HFFc6 (cell line): ENCODE measurements at regions not wholly inside any gene's neighbourhood (a gene's known extent, or its start where the extent isn't known, plus 50 kb on each side); places are given as distances from the start of the nearest gene placed in this dataset.
"Not testable (repeated sequence)": the region's sequence is repeated elsewhere in the genome, so short reads cannot be mapped to it uniquely, and the experiment has no call there.

ENCODE experiments used
- DNase-seq: peaks from one replicate; pipeline ENCODE4 v3.0.0-alpha.2; 2018
- H3K27ac Mint-ChIP-seq: 2 replicates; pipeline ENCODE4 v1.8.0; 2020; ENCODE audit warnings: mild to moderate bottlenecking, mixed read lengths
- H3K27me3 Mint-ChIP-seq: 2 replicates; pipeline ENCODE4 v1.8.0; 2021; ENCODE audit warnings: mild to moderate bottlenecking, moderate library complexity, mixed read lengths; ENCODE audit not compliant: insufficient read depth
- H3K36me3 Mint-ChIP-seq: 2 replicates; pipeline ENCODE4 v1.8.0; 2021; ENCODE audit warnings: low read depth, mixed read lengths
- H3K4me1 Mint-ChIP-seq: 2 replicates; pipeline ENCODE4 v1.8.0; 2020; ENCODE audit warnings: low read depth, mixed read lengths
- H3K4me3 Mint-ChIP-seq: 2 replicates; pipeline ENCODE4 v1.8.0; 2020; ENCODE audit warnings: mild to moderate bottlenecking, moderate library complexity, mixed read lengths
- H3K9me3 Mint-ChIP-seq: 2 replicates; pipeline ENCODE4 v1.8.0; 2020; ENCODE audit warnings: mild to moderate bottlenecking, mixed read lengths
- CTCF ChIP-seq: fragments of 200-600 bp; sonication (generic); IDR thresholded peaks from 2 replicates; pipeline ENCODE4 v1.5.0; 2021; ENCODE audit warnings: antibody characterized with exemption, mild to moderate bottlenecking

DNA sequence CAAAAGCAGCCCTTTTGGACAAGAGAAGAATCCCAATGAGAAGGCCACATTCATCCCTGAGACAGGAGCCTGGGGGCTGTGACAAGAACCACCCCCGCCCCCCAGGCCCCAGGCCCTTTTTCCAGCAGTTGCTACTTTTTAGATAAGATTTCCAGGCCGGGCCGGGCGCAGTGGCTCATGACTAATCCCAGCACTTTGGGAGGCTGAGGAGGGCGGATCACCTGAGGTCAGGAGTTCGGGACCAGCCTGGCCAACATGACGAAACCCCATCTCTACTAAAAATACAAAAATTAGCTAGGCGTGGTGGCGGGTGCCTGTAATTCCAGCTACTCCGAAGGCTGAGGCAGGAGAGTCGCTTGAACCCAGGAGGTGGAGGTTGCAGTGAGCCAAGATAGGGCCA, 179.4 kb downstream of the SPATA31A1 start:
- not testable (repeated sequence) for H3K36me3 Mint-ChIP-seq, DNase-seq, H3K9me3 Mint-ChIP-seq, H3K27me3 Mint-ChIP-seq, H3K4me1 Mint-ChIP-seq, H3K4me3 Mint-ChIP-seq, H3K27ac Mint-ChIP-seq

- not testable (repeated sequence) for DNase-seq, H3K4me3 Mint-ChIP-seq, H3K36me3 Mint-ChIP-seq, H3K27ac Mint-ChIP-seq, H3K4me1 Mint-ChIP-seq, H3K27me3 Mint-ChIP-seq
- peaks cover 15% of the 10 kb centered on the region for H3K9me3 Mint-ChIP-seq
Measured at GRCh38 chr9:39542157-39542556, 186.7 kb downstream of the SPATA31A1 start.

DNA sequence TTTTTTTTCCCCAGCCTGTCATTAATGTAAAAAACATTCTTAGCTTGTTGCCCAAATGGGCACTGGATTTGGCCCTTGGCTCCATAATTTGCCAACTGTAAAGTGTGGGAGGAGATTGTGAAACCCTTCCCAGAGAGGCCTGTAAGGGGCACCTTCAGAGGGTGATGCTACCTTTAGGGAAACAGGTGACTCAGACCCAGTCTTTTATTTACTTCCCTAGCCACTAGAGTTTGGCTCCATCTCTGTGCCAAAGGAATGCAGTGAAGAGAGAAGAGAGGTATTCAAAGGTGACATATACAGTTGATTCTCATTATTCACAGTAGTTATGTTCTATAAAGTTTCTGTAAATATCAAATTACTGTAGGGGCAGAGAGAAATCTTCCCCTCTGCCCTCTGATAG, 189.6 kb downstream of the SPATA31A1 start:
- not testable (repeated sequence) for H3K27ac Mint-ChIP-seq, H3K27me3 Mint-ChIP-seq, H3K36me3 Mint-ChIP-seq, H3K4me1 Mint-ChIP-seq, H3K4me3 Mint-ChIP-seq, DNase-seq
- H3K9me3 Mint-ChIP-seq = peaks cover 15% of the 10 kb centered on the region

DNA sequence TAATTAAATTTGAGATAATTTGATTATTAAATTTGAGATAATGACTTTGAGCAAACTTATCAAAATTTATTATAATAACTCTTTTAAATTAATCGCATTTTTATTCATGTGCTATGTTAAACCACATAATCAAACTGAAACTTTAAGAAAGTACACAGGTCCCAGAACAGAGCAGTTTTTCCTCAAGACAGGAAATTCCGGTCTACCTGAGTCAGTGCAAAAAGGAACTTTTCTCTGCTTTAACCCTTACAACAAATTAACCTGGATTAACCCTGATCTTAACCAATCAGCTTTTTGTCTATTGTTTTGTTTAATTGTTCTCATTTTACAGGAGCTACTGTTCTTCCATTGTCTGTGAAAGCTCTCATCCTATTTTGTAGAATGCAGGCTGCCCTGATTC, 195.1 kb downstream of the SPATA31A1 start:
- H3K27ac Mint-ChIP-seq, DNase-seq, H3K4me3 Mint-ChIP-seq, H3K27me3 Mint-ChIP-seq, H3K4me1 Mint-ChIP-seq, H3K36me3 Mint-ChIP-seq, H3K9me3 Mint-ChIP-seq: not testable (repeated sequence)

DNA sequence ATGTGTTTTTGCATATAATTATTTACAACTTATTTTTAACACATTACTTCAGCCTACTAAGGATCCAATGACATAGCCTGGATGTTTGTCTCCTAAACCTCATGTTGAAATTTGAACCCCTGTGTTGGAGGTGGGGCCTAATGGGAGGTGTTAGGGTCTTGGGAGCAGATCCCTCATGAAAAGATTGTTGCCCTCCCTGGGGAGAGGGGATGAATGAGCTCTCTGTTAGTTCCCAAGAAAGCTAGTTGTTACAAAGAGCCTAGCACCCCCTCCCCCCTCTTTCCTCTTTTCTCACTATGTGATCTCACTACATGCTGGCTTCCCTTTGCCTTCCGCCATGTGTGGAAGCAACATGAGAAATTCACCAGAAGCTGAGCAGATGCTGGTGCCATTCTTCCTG, 196.1 kb downstream of the SPATA31A1 start:
- H3K27ac Mint-ChIP-seq, DNase-seq, H3K9me3 Mint-ChIP-seq, H3K4me3 Mint-ChIP-seq, H3K27me3 Mint-ChIP-seq, H3K36me3 Mint-ChIP-seq, H3K4me1 Mint-ChIP-seq: not testable (repeated sequence)

- not testable (repeated sequence) for H3K27ac Mint-ChIP-seq, H3K9me3 Mint-ChIP-seq, H3K4me1 Mint-ChIP-seq, DNase-seq, H3K4me3 Mint-ChIP-seq, H3K27me3 Mint-ChIP-seq, H3K36me3 Mint-ChIP-seq
Measured at GRCh38 chr9:39552242-39552881, 196.9 kb downstream of the SPATA31A1 start.

GRCh38 chr9:39554352-39554751, 198.9 kb downstream of the SPATA31A1 start:
- H3K4me1 Mint-ChIP-seq, H3K27me3 Mint-ChIP-seq, DNase-seq, H3K27ac Mint-ChIP-seq, H3K4me3 Mint-ChIP-seq, H3K9me3 Mint-ChIP-seq, H3K36me3 Mint-ChIP-seq: not testable (repeated sequence)

- not testable (repeated sequence) for H3K27me3 Mint-ChIP-seq
- peak; percentile 72 for TF ChIP-seq CTCF
Measured at GRCh38 chr9:39559384-39559783, 203.9 kb downstream of the SPATA31A1 start.

GRCh38 chr9:39566782-39567181, 211.3 kb downstream of the SPATA31A1 start:
- not testable (repeated sequence) for DNase-seq, H3K27ac Mint-ChIP-seq, H3K36me3 Mint-ChIP-seq, H3K9me3 Mint-ChIP-seq, H3K4me1 Mint-ChIP-seq, H3K27me3 Mint-ChIP-seq, H3K4me3 Mint-ChIP-seq

More at GRCh38 chr9:39559384-39559783, 203.9 kb downstream of the SPATA31A1 start:
- not testable (repeated sequence) for H3K4me1 Mint-ChIP-seq, H3K36me3 Mint-ChIP-seq, H3K4me3 Mint-ChIP-seq, H3K27ac Mint-ChIP-seq, H3K9me3 Mint-ChIP-seq
- DNase-seq = peak; percentile 41

- not testable (repeated sequence) for DNase-seq, H3K4me1 Mint-ChIP-seq, H3K4me3 Mint-ChIP-seq, H3K27ac Mint-ChIP-seq, H3K36me3 Mint-ChIP-seq, H3K27me3 Mint-ChIP-seq, H3K9me3 Mint-ChIP-seq
Measured at GRCh38 chr9:39567396-39567795, 211.9 kb downstream of the SPATA31A1 start.

GRCh38 chr9:39568900-39569299, 213.4 kb downstream of the SPATA31A1 start:
- not testable (repeated sequence) for H3K36me3 Mint-ChIP-seq, H3K9me3 Mint-ChIP-seq

DNA sequence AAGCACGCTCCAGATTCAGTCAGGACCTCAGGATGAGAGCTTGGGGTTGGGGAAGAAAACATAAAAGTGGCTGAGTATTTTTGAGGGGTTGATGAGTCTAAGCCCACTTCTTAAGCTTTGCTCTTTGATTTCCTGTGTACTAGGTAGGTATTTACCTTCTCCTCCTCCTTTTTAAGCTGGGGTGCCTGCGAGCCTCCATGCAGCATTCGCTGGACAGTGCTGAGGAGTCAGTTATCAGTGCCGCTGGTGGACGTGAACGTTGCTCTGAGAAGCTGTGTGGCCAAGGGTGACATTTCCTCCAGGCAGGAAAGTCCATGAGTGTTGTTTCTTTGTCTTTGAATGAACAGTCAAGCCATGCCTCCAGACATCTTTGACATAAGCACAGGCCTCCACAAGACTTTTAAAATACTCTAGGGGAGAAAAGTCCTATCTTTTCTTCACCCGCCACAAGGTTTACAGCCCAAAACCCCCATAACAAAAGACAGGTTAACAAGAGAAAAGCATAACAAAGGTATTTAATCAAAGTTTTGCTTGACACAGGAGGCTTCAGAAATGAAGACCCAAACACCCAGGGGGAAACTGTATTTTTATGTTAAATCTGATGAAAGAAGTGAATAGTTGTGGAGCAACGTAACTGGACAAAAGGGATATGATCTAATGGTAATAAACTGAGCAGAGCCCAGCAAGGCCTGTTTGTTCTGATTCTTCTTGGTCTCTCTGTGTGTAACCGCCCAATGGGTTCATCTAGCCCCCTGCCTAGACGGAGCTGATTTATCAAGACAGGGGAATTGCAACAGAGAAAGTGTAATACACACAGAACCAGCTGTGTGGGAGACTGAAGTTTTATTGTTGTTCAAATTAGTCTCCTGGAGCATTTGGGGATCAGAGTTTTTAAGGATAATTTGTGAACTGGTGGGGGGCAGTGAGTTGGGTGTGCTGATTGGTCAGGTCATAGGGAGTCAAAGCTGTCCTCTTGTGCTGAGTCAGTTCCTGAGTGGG, 217.9 kb downstream of the SPATA31A1 start:
- not testable (repeated sequence) for H3K4me1 Mint-ChIP-seq, DNase-seq, H3K27me3 Mint-ChIP-seq, H3K27ac Mint-ChIP-seq, H3K36me3 Mint-ChIP-seq, H3K4me3 Mint-ChIP-seq, H3K9me3 Mint-ChIP-seq

More at GRCh38 chr9:39568900-39569299, 213.4 kb downstream of the SPATA31A1 start:
- not testable (repeated sequence) for H3K27ac Mint-ChIP-seq, H3K27me3 Mint-ChIP-seq, H3K4me1 Mint-ChIP-seq, DNase-seq, H3K4me3 Mint-ChIP-seq

- H3K9me3 Mint-ChIP-seq, H3K36me3 Mint-ChIP-seq, H3K27me3 Mint-ChIP-seq, H3K27ac Mint-ChIP-seq, DNase-seq, H3K4me3 Mint-ChIP-seq, H3K4me1 Mint-ChIP-seq: not testable (repeated sequence)
Measured at GRCh38 chr9:39579000-39579399, 223.5 kb downstream of the SPATA31A1 start.
